IMR-90 (cell line): ENCODE measurements at regions not wholly inside any gene's neighbourhood (a gene's known extent, or its start where the extent isn't known, plus 50 kb on each side); places are given as distances from the start of the nearest gene placed in this dataset.

Experiments used
- ATAC-seq: fragments of 200-7000 bp; cut with Tn5 transposase; 2 replicates; pipeline ENCODE4 v1.9.1; 2020; ENCODE audit warnings: low read depth, mild to moderate bottlenecking, moderate library complexity
- BruUV-seq: library from RNA; stranded (reverse); fragments of 400-500 nt; replicated peaks from 2 replicates; lab custom pipeline; 2021; lab: Mats Ljungman, UMichigan
- CTCF ChIA-PET: fragments of 300-600 bp; formaldehyde crosslinking; extraction: SDS; loops from one replicate; lab custom pipeline; 2021; ENCODE audit warnings: antibody characterized with exemption; lab: Yijun Ruan, JAX
- POLR2A ChIA-PET: fragments of 300-600 bp; sonication (Branson Sonifier 250); formaldehyde crosslinking; loops from one replicate; lab custom pipeline; 2022; ENCODE audit warnings: antibody characterized with exemption; ENCODE audit not compliant: unreplicated experiment; lab: Charles Lee
- DNase-seq: peaks from one replicate; pipeline ENCODE4 v3.0.0; 2013
- H2AFZ ChIP-seq: replicated peaks from 2 replicates; pipeline ENCODE3; 2013; ENCODE audit warnings: low read length, mild to moderate bottlenecking; ENCODE audit not compliant: poor library complexity
- H2AK5ac ChIP-seq: 2 replicates; pipeline ENCODE4 v1.6.1; 2013; ENCODE audit warnings: low read depth, low read length, inconsistent platforms
- H2AK9ac ChIP-seq: replicated peaks from 2 replicates; pipeline ENCODE3; 2013; ENCODE audit warnings: mild to moderate bottlenecking, low read depth, low read length, moderate library complexity; ENCODE audit not compliant: poor library complexity
- H2BK120ac ChIP-seq: 2 replicates; pipeline ENCODE4 v1.6.1; 2013; ENCODE audit warnings: low read depth, low read length, inconsistent platforms
- H2BK15ac ChIP-seq: 3 replicates; pipeline ENCODE4 v1.6.1; 2013; ENCODE audit warnings: low read depth, low read length, inconsistent platforms
- H2BK20ac ChIP-seq: 2 replicates; pipeline ENCODE4 v1.6.1; 2013; ENCODE audit warnings: low read depth, mild to moderate bottlenecking, inconsistent platforms, low read length, moderate library complexity
- H2BK5ac ChIP-seq: 2 replicates; pipeline ENCODE4 v1.6.1; 2013; ENCODE audit warnings: mild to moderate bottlenecking, low read depth, low read length, inconsistent platforms; ENCODE audit not compliant: poor library complexity, severe bottlenecking
- H3K14ac ChIP-seq: replicated peaks from 2 replicates; pipeline ENCODE4 v1.6.1; 2013; ENCODE audit warnings: low read depth, low read length, inconsistent platforms
- H3K18ac ChIP-seq: 2 replicates; pipeline ENCODE4 v1.6.1; 2013; ENCODE audit warnings: low read depth, low read length, control low read depth
- H3K23ac ChIP-seq: 2 replicates; pipeline ENCODE4 v1.6.1; 2013; ENCODE audit warnings: low read depth, low read length, inconsistent platforms
- H3K27ac ChIP-seq: 2 replicates; pipeline ENCODE4 v1.5.1; 2013; ENCODE audit warnings: mild to moderate bottlenecking, control low read depth, low read length; ENCODE audit not compliant: insufficient read depth
- H3K27me3 ChIP-seq: 2 replicates; pipeline ENCODE4 v1.6.1; 2013; ENCODE audit warnings: low read length; ENCODE audit not compliant: control insufficient read depth, insufficient read depth
- H3K36me3 ChIP-seq: 2 replicates; pipeline ENCODE4 v1.6.1; 2013; ENCODE audit warnings: low read length, mixed read lengths; ENCODE audit not compliant: control insufficient read depth, insufficient read depth
- H3K4ac ChIP-seq: 2 replicates; pipeline ENCODE4 v1.6.1; 2013; ENCODE audit warnings: low read depth, low read length, inconsistent platforms
- H3K4me1 ChIP-seq: 2 replicates; pipeline ENCODE4 v1.6.1; 2013; ENCODE audit warnings: low read length, mixed read lengths; ENCODE audit not compliant: control insufficient read depth, insufficient read depth
- H3K4me2 ChIP-seq: 2 replicates; pipeline ENCODE4 v1.6.1; 2013; ENCODE audit warnings: low read depth, mild to moderate bottlenecking, control low read depth, low read length, moderate library complexity
- H3K4me3 ChIP-seq: 2 replicates; pipeline ENCODE4 v1.5.1; 2013; ENCODE audit warnings: low read depth, mild to moderate bottlenecking, control low read depth, low read length, moderate library complexity; ENCODE audit not compliant: insufficient read depth
- H3K56ac ChIP-seq: 2 replicates; pipeline ENCODE4 v1.6.1; 2013; ENCODE audit warnings: low read length, inconsistent platforms; ENCODE audit not compliant: insufficient read depth; ENCODE audit errors: extremely low read depth
- H3K79me1 ChIP-seq, 2 experiments: 2 replicates each; pipeline ENCODE4 v1.6.1; 2013; ENCODE audit warnings: low read length in 2 of 2, inconsistent platforms in 1 of 2, low read depth in 1 of 2
- H3K9ac ChIP-seq: 2 replicates; pipeline ENCODE4 v1.6.1; 2013; ENCODE audit warnings: low read depth, low read length, control low read depth
- H3K9me1 ChIP-seq: 2 replicates; pipeline ENCODE4 v1.6.1; 2013; ENCODE audit warnings: low read length, inconsistent platforms; ENCODE audit not compliant: insufficient read depth
- H3K9me3 ChIP-seq: 2 replicates; pipeline ENCODE4 v1.6.1; 2013; ENCODE audit warnings: low read length; ENCODE audit not compliant: control insufficient read depth, insufficient read depth
- H4K20me1 ChIP-seq: 2 replicates; pipeline ENCODE4 v1.6.1; 2013; ENCODE audit warnings: low read length, inconsistent platforms; ENCODE audit not compliant: insufficient read depth
- H4K5ac ChIP-seq: 2 replicates; pipeline ENCODE4 v1.6.1; 2013; ENCODE audit warnings: mild to moderate bottlenecking, low read depth, low read length, control low read depth
- H4K8ac ChIP-seq, 2 experiments: 2 replicates each; pipeline ENCODE4 v1.6.1; 2013; ENCODE audit warnings: low read depth in 2 of 2, low read length in 2 of 2, control low read depth in 1 of 2, inconsistent platforms in 1 of 2
- H4K91ac ChIP-seq: 2 replicates; pipeline ENCODE4 v1.6.1; 2013; ENCODE audit warnings: low read depth, low read length, inconsistent platforms; ENCODE audit not compliant: insufficient read depth
- CEBPB ChIP-seq: IDR thresholded peaks from 2 replicates; pipeline ENCODE4 v1.6.1; 2012; ENCODE audit warnings: low read depth, low read length, improper control_type of control experiment
- CTCF ChIP-seq: conservative IDR thresholded peaks from 2 replicates; pipeline ENCODE4 v1.5.1; 2012; ENCODE audit warnings: mild to moderate bottlenecking, low read depth, low read length, improper control_type of control experiment
- MAZ ChIP-seq: IDR thresholded peaks from 2 replicates; pipeline ENCODE4 v1.6.1; 2012; ENCODE audit warnings: low read depth, mild to moderate bottlenecking, low read length, improper control_type of control experiment, moderate library complexity, borderline replicate concordance
- NFE2L2 ChIP-seq: fragments of 150-350 bp; IDR thresholded peaks from 2 replicates; pipeline ENCODE4 v1.6.1; 2016; ENCODE audit warnings: low read depth, mild to moderate bottlenecking, low read length
- USF2 ChIP-seq: fragments of 150-350 bp; IDR thresholded peaks from 2 replicates; pipeline ENCODE4 v1.6.1; 2017; ENCODE audit warnings: mild to moderate bottlenecking, antibody characterized with exemption, low read length, low read depth
- WGBS, 2 experiments: methylation state at CpG; one replicate each; pipeline versions ENCODE4 v1.1.5 to v1.1.7; 2013; ENCODE audit warnings: missing lambda C conversion rate in 2 of 2; ENCODE audit not compliant: insufficient read length in 1 of 2; ENCODE audit errors: extremely low coverage in 2 of 2; 5-methylcytosine and 5-hydroxymethylcytosine counted together
- dilution Hi-C: fragments of 300-500 bp; cut with HindIII; formaldehyde crosslinking; loops from one replicate; pipeline ENCODE4 v1.14.3; 2018; ENCODE audit warnings: low sequenced_read_pairs; ENCODE audit not compliant: unreplicated experiment
- in situ Hi-C: fragments of 300-500 bp; cut with MboI; formaldehyde crosslinking; loops from 3 replicates; pipeline ENCODE4 v1.14.3; 2019; ENCODE audit warnings: low sequenced_read_pairs, inconsistent platforms, mixed read lengths
- intact Hi-C: fragments of 100-400 bp; cut with micrococcal nuclease; formaldehyde crosslinking; loops from 2 replicates; pipeline ENCODE4 v1.10.0; 2022

- dilution Hi-C loops = no loop called here
- Histone ChIP-seq H3K4me2 (no peak overlapping the region), H3K14ac (0 out of 2 replicates have a peak overlapping the region, but pooled peaks have one; percentile 21), H2BK5ac (no peak overlapping the region), H3K4ac (no peak overlapping the region), H2BK20ac (no peak overlapping the region), H4K8ac (no peak overlapping the region), H3K4me1 (no peaks in the 10 kb centered on the region), H3K56ac (no peak overlapping the region), H3K9ac (no peak overlapping the region), H4K5ac (no peak overlapping the region), H3K27me3 (peaks cover 4% of the 10 kb centered on the region; the same call in 1 of the 2 replicates), H3K9me3 (no peaks in the 10 kb centered on the region), H4K20me1 (no peaks in the 10 kb centered on the region), H2BK120ac (no peak overlapping the region), H3K18ac (no peak overlapping the region), H3K23ac (no peak overlapping the region), H4K91ac (no peak overlapping the region), H3K9me1 (no peaks in the 10 kb centered on the region), H3K27ac (no peak overlapping the region), H2AK9ac (peak overlapping the region; percentile 26), H2BK15ac (no peak overlapping the region), H2AK5ac (no peak overlapping the region), H3K79me1 (no peaks in the 10 kb centered on the region), H2AFZ (peak overlapping the region; percentile 35), H3K36me3 (no peaks in the 10 kb centered on the region), H3K4me3 (no peak overlapping the region)
- ChIA-PET POLR2A (no interaction called here), CTCF (no interaction called here)
- in situ Hi-C loops = no loop called here
- BruUV-seq = no TSS peak
- WGBS, 2 experiments = 89% methylated on average over 5 of the region's 10 CpGs; no CpG with 5 or more reads in 1 of the 2 experiments
- TF ChIP-seq USF2 (no peak), MAZ (no peak), NFE2L2 (no peak), CTCF (no peak), CEBPB (no peak)
- ATAC-seq = no peak
- intact Hi-C loops = no loop called here
- DNase-seq = no peak
Observed at GRCh38 chr16:86984343-86984742, 332.8 kb downstream of the C16orf95 start.
